ENCODE measurements at regions not wholly inside any gene's neighbourhood (a gene's known extent, or its start where the extent isn't known, plus 50 kb on each side); places are given as distances from the start of the nearest gene placed in this dataset.
A peak's percentile ranks its signal among the peaks of the same experiment; 100 is the strongest.

- TF ChIP-seq FOXM1 (IDR thresholded peaks at IDR 0.05; ENCODE audit: borderline replicate concordance, low read depth) (no peak), RAD21 (IDR thresholded peaks at IDR 0.05; ENCODE audit: low read depth) (no peak), USF1 (IDR thresholded peaks at IDR 0.05) (no peak), TAF1 (IDR thresholded peaks at IDR 0.05; ENCODE audit: low read depth) (no peak), EGR1 (IDR thresholded peaks at IDR 0.05) (no peak), EP300 (IDR thresholded peaks at IDR 0.05; ENCODE audit: borderline replicate concordance) (no peak), CEBPB (IDR thresholded peaks at IDR 0.05) (no peak), REST (IDR thresholded peaks at IDR 0.05; ENCODE audit: low read depth) (no peak), TEAD4 (IDR thresholded peaks at IDR 0.05) (no peak), YY1 (IDR thresholded peaks at IDR 0.05; ENCODE audit: low read depth) (no peak)
These were observed 821.7 kb downstream of the TMEM121 start for GRCh38 chr14:106347890-106348755.

- TF ChIP-seq TCF12 (IDR thresholded peaks at IDR 0.05; ENCODE audit: low read depth) (0 out of 2 replicates have a peak, but pooled peaks have one; percentile 20), EP300 (IDR thresholded peaks at IDR 0.05; ENCODE audit: borderline replicate concordance) (0 out of 2 replicates have a peak, but pooled peaks have one; percentile 12), RAD21 (IDR thresholded peaks at IDR 0.05; ENCODE audit: low read depth) (peak; percentile 53; the same call in 1 of the 2 replicates), EGR1 (IDR thresholded peaks at IDR 0.05) (0 out of 2 replicates have a peak, but pooled peaks have one; percentile 50), MAX (IDR thresholded peaks at IDR 0.05) (0 out of 2 replicates have a peak, but pooled peaks have one; percentile 49)
These were observed 822.6 kb downstream of the TMEM121 start for GRCh38 chr14:106348873-106349540.

GRCh38 chr14:106372870-106373652 is 846.7 kb downstream of the TMEM121 start:
- TF ChIP-seq YY1 (IDR thresholded peaks at IDR 0.05; ENCODE audit: low read depth), result no peak
- TF ChIP-seq TCF12 (IDR thresholded peaks at IDR 0.05; ENCODE audit: low read depth), result no peak
- peak; percentile 69 for TF ChIP-seq RAD21 (IDR thresholded peaks at IDR 0.05; ENCODE audit: low read depth)
- no peak for TF ChIP-seq EP300 (IDR thresholded peaks at IDR 0.05; ENCODE audit: borderline replicate concordance)
- no peak for TF ChIP-seq MAX (IDR thresholded peaks at IDR 0.05)
- TF ChIP-seq REST (IDR thresholded peaks at IDR 0.05; ENCODE audit: low read depth), result no peak
- no peak for TF ChIP-seq TAF1 (IDR thresholded peaks at IDR 0.05; ENCODE audit: low read depth)

GRCh38 chr14:106377432-106377831 is 851.0 kb downstream of the TMEM121 start:
- no peak for TF ChIP-seq RAD21 (IDR thresholded peaks at IDR 0.05; ENCODE audit: low read depth)
- no peak for TF ChIP-seq EP300 (IDR thresholded peaks at IDR 0.05; ENCODE audit: borderline replicate concordance)
- no peak for TF ChIP-seq YY1 (IDR thresholded peaks at IDR 0.05; ENCODE audit: low read depth)
- no peak for TF ChIP-seq TCF12 (IDR thresholded peaks at IDR 0.05; ENCODE audit: low read depth)
- no peak for TF ChIP-seq MAX (IDR thresholded peaks at IDR 0.05)
- no peak for TF ChIP-seq NFIC (IDR thresholded peaks at IDR 0.05)
- no peak for TF ChIP-seq REST (IDR thresholded peaks at IDR 0.05; ENCODE audit: low read depth)
- TF ChIP-seq USF1 (IDR thresholded peaks at IDR 0.05), result no peak
- no peak for TF ChIP-seq EGR1 (IDR thresholded peaks at IDR 0.05)
- TF ChIP-seq FOXM1 (IDR thresholded peaks at IDR 0.05; ENCODE audit: borderline replicate concordance, low read depth), result no peak
- no peak for TF ChIP-seq CEBPB (IDR thresholded peaks at IDR 0.05)
